Neural cell (in vitro differentiated cells): ENCODE measurements at regions not wholly inside any gene's neighbourhood (a gene's known extent, or its start where the extent isn't known, plus 50 kb on each side); places are given as distances from the start of the nearest gene placed in this dataset.

ENCODE experiments used
- H2AFZ ChIP-seq: fragments of 200-600, 300-800 bp; sonication (generic), shearing (Covaris generic); 2 replicates; pipeline ENCODE4 v1.6.0; 2014; ENCODE audit warnings: low read depth, mild to moderate bottlenecking, antibody characterized with exemption, low read length, moderate library complexity
- H3F3A ChIP-seq: fragments of 200-600 bp; shearing (Covaris generic); 2 replicates; pipeline ENCODE4 v1.6.1; 2016; ENCODE audit warnings: mild to moderate bottlenecking, moderate library complexity, mixed read lengths, antibody characterized with exemption, low read length; ENCODE audit not compliant: insufficient read depth, poor library complexity, severe bottlenecking
- H3K27ac ChIP-seq: fragments of 200-600, 300-800 bp; sonication (generic), shearing (Covaris generic); 2 replicates; pipeline ENCODE4 v1.5.1; 2014; ENCODE audit warnings: mild to moderate bottlenecking, low read length, moderate library complexity
- H3K27me3 ChIP-seq: fragments of 300-800, 200-600 bp; sonication (generic), shearing (Covaris generic); 2 replicates; pipeline ENCODE4 v1.6.0; 2014; ENCODE audit warnings: mild to moderate bottlenecking, low read depth, low read length, moderate library complexity; ENCODE audit not compliant: insufficient read depth
- H3K36me3 ChIP-seq: fragments of 300-800, 200-600 bp; sonication (generic), shearing (Covaris generic); 2 replicates; pipeline ENCODE4 v1.5.1; 2014; ENCODE audit warnings: mild to moderate bottlenecking, antibody characterized with exemption, low read length, moderate library complexity; ENCODE audit not compliant: insufficient read depth
- H3K4me2 ChIP-seq: fragments of 300-800, 200-600 bp; sonication (generic), shearing (Covaris generic); 2 replicates; pipeline ENCODE4 v1.6.0; 2014; ENCODE audit warnings: mild to moderate bottlenecking, low read length
- H3K4me3 ChIP-seq: fragments of 300-800, 200-600 bp; sonication (generic), shearing (Covaris generic); 2 replicates; pipeline ENCODE4 v1.5.1; 2014; ENCODE audit warnings: mild to moderate bottlenecking, low read length, moderate library complexity
- H3K79me2 ChIP-seq: fragments of 200-600 bp; shearing (Covaris generic); replicated peaks from 2 replicates; pipeline ENCODE4 v1.6.0; 2014; ENCODE audit warnings: mild to moderate bottlenecking, low read length, moderate library complexity; ENCODE audit not compliant: insufficient read depth
- H3K9ac ChIP-seq: fragments of 300-800, 200-600 bp; sonication (generic), shearing (Covaris generic); 2 replicates; pipeline ENCODE4 v1.6.1; 2016; ENCODE audit warnings: mild to moderate bottlenecking, low read length, mixed read lengths
- H3K9me2 ChIP-seq: fragments of 200-600 bp; shearing (Covaris generic); 2 replicates; pipeline ENCODE4 v1.6.1; 2016; ENCODE audit warnings: mild to moderate bottlenecking, low read length, mixed read lengths; ENCODE audit not compliant: insufficient read depth
- H3K9me3 ChIP-seq: fragments of 200-600, 300-800 bp; sonication (generic), shearing (Covaris generic); 2 replicates; pipeline ENCODE4 v1.6.1; 2016; ENCODE audit warnings: mild to moderate bottlenecking, mixed run types, low read length, moderate library complexity, mixed read lengths
- H4K20me1 ChIP-seq: fragments of 200-600 bp; shearing (Covaris generic); 2 replicates; pipeline ENCODE4 v1.6.1; 2016; ENCODE audit warnings: mild to moderate bottlenecking, mixed run types; ENCODE audit not compliant: insufficient read depth
- EP300 ChIP-seq: fragments of 450-650 bp; conservative IDR thresholded peaks from 2 replicates; pipeline ENCODE4 v1.6.1; 2014; ENCODE audit warnings: antibody characterized with exemption, mild to moderate bottlenecking, moderate library complexity; ENCODE audit not compliant: poor library complexity, severe bottlenecking
- EZH2 ChIP-seq: fragments of 200-600, 300-800 bp; shearing (Covaris generic), sonication (generic); IDR thresholded peaks from 2 replicates; pipeline ENCODE4 v1.6.1; 2014; ENCODE audit warnings: antibody characterized with exemption, low read length, borderline replicate concordance, mild to moderate bottlenecking; ENCODE audit not compliant: insufficient read depth, poor library complexity, severe bottlenecking
- MXI1 ChIP-seq: fragments of 450-650 bp; conservative IDR thresholded peaks from 2 replicates; pipeline ENCODE4 v1.6.1; 2014; ENCODE audit warnings: antibody characterized with exemption, mild to moderate bottlenecking; ENCODE audit not compliant: poor library complexity, severe bottlenecking
- POLR2AphosphoS5 ChIP-seq: IDR thresholded peaks from 2 replicates; pipeline ENCODE4 v1.6.1; 2012
- RAD21 ChIP-seq: fragments of 450-650 bp; conservative IDR thresholded peaks from 2 replicates; pipeline ENCODE4 v1.6.1; 2014; ENCODE audit warnings: antibody characterized with exemption, mild to moderate bottlenecking, moderate library complexity
- SMC3 ChIP-seq: fragments of 450-650 bp; conservative IDR thresholded peaks from 2 replicates; pipeline ENCODE4 v1.6.1; 2014; ENCODE audit warnings: antibody characterized with exemption, mild to moderate bottlenecking, moderate library complexity; ENCODE audit not compliant: poor library complexity
- TAF1 ChIP-seq: IDR thresholded peaks from 2 replicates; pipeline ENCODE4 v1.6.1; 2012; ENCODE audit warnings: low read depth
- TF ChIP-seq, protein P1 (sequence below): fragments of 450-650 bp; IDR thresholded peaks from 2 replicates; pipeline ENCODE4 v1.5.1; 2014; ENCODE audit warnings: antibody characterized with exemption, mild to moderate bottlenecking, moderate library complexity; ENCODE audit not compliant: poor library complexity, severe bottlenecking
- TF ChIP-seq, protein P2 (sequence below): IDR thresholded peaks from 2 replicates; pipeline ENCODE4 v1.6.1; 2012; ENCODE audit warnings: borderline replicate concordance

DNA sequence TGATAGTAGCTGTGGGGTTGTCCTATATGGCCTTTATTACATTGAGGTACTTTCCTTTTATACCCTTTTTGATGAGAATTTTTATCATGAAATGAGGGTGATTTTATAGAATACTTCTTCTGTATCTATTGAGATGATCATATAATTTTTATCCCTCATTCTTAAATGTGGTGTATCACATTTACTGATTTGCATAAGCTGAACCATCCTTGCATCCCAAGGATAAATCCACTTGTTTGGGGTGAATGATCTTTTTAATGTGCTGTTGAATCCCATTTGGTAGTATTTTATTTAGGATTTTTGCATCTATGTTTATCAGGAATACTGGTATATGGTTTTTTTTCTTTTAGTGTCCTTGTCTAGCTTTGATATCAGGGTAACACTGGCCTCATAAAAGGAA lies 84.5 kb upstream of the IL6 start:
- H3K27ac ChIP-seq, result no peak overlapping the region
- TF ChIP-seq RAD21 (no peak), EP300 (no peak), EZH2 (no peak), SMC3 (no peak), TAF1 (no peak), MXI1 (no peak), POLR2AphosphoS5 (no peak)
- TF ChIP-seq, protein P1, sequence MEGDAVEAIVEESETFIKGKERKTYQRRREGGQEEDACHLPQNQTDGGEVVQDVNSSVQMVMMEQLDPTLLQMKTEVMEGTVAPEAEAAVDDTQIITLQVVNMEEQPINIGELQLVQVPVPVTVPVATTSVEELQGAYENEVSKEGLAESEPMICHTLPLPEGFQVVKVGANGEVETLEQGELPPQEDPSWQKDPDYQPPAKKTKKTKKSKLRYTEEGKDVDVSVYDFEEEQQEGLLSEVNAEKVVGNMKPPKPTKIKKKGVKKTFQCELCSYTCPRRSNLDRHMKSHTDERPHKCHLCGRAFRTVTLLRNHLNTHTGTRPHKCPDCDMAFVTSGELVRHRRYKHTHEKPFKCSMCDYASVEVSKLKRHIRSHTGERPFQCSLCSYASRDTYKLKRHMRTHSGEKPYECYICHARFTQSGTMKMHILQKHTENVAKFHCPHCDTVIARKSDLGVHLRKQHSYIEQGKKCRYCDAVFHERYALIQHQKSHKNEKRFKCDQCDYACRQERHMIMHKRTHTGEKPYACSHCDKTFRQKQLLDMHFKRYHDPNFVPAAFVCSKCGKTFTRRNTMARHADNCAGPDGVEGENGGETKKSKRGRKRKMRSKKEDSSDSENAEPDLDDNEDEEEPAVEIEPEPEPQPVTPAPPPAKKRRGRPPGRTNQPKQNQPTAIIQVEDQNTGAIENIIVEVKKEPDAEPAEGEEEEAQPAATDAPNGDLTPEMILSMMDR, result no peak
- TF ChIP-seq, protein P2, sequence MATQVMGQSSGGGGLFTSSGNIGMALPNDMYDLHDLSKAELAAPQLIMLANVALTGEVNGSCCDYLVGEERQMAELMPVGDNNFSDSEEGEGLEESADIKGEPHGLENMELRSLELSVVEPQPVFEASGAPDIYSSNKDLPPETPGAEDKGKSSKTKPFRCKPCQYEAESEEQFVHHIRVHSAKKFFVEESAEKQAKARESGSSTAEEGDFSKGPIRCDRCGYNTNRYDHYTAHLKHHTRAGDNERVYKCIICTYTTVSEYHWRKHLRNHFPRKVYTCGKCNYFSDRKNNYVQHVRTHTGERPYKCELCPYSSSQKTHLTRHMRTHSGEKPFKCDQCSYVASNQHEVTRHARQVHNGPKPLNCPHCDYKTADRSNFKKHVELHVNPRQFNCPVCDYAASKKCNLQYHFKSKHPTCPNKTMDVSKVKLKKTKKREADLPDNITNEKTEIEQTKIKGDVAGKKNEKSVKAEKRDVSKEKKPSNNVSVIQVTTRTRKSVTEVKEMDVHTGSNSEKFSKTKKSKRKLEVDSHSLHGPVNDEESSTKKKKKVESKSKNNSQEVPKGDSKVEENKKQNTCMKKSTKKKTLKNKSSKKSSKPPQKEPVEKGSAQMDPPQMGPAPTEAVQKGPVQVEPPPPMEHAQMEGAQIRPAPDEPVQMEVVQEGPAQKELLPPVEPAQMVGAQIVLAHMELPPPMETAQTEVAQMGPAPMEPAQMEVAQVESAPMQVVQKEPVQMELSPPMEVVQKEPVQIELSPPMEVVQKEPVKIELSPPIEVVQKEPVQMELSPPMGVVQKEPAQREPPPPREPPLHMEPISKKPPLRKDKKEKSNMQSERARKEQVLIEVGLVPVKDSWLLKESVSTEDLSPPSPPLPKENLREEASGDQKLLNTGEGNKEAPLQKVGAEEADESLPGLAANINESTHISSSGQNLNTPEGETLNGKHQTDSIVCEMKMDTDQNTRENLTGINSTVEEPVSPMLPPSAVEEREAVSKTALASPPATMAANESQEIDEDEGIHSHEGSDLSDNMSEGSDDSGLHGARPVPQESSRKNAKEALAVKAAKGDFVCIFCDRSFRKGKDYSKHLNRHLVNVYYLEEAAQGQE, result no peak
- no peaks in the 10 kb centered on the region for H3K9me2 ChIP-seq
- H3K4me2 ChIP-seq, result no peak overlapping the region
- H3K9ac ChIP-seq, result no peak overlapping the region
- no peaks in the 10 kb centered on the region for H3K27me3 ChIP-seq
- no peaks in the 10 kb centered on the region for H3K9me3 ChIP-seq
- no peak overlapping the region for H3K4me3 ChIP-seq
- H3F3A ChIP-seq, result no peaks in the 10 kb centered on the region
- no peak overlapping the region for H2AFZ ChIP-seq
- H3K79me2 ChIP-seq, result no peaks in the 10 kb centered on the region
- no peaks in the 10 kb centered on the region for H3K36me3 ChIP-seq
- no peaks in the 10 kb centered on the region for H4K20me1 ChIP-seq

DNA sequence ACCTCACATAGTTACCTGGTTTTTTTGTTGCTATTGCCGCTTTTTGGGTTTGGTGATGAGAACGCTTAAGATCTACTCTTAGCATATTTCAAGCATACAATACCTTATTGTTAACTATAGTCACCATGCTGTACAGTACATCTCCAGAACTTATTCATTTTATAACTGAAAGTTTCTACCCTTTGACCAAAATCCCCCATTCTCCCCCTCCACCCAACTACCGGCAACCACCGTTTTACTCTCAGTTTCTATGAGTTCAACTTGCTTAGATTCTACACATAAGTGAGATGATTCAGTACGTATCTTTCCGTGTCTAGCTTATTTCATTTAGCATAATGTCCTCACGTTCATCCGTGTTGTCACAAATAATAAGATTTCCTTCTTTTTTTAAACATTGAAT lies 86.7 kb upstream of the IL6 start:
- Histone ChIP-seq H3K79me2 (no peaks in the 10 kb centered on the region), H4K20me1 (no peaks in the 10 kb centered on the region), H3K4me3 (no peak overlapping the region), H3F3A (no peaks in the 10 kb centered on the region), H3K27me3 (no peaks in the 10 kb centered on the region), H3K9me3 (no peaks in the 10 kb centered on the region), H3K9ac (no peak overlapping the region), H3K27ac (no peak overlapping the region), H3K9me2 (no peaks in the 10 kb centered on the region), H3K36me3 (no peaks in the 10 kb centered on the region), H2AFZ (no peak overlapping the region), H3K4me2 (no peak overlapping the region)
- TF ChIP-seq EP300 (no peak), EZH2 (no peak), RAD21 (no peak), MXI1 (no peak), TAF1 (no peak), SMC3 (no peak), POLR2AphosphoS5 (no peak)
- TF ChIP-seq, protein P2, result no peak
- TF ChIP-seq, protein P1, result no peak
